K562 (cell line): ENCODE measurements at regions not wholly inside any gene's neighbourhood (a gene's known extent, or its start where the extent isn't known, plus 50 kb on each side); places are given as distances from the start of the nearest gene placed in this dataset.

Experiments used
- ATAC-seq: fragments of 200-7000 bp; cut with Tn5 transposase; 3 replicates; pipeline ENCODE4 v1.9.1; 2020; ENCODE audit warnings: moderate library complexity
- BruUV-seq: library from RNA; stranded (reverse); fragments of 400-500 nt; replicated peaks from 2 replicates; lab custom pipeline; 2021; lab: Mats Ljungman, UMichigan
- CTCF ChIA-PET: fragments of 300-600 bp; formaldehyde crosslinking; extraction: SDS; loops from one replicate; lab custom pipeline; 2021; ENCODE audit warnings: low intra/inter-chr PET ratio; lab: Yijun Ruan, JAX
- POLR2A ChIA-PET: fragments of 300-600, 350-650 bp; sonication (Branson Sonifier 250); formaldehyde crosslinking; extraction: SDS; loops from one replicate; lab custom pipeline; 2021; ENCODE audit warnings: antibody characterized with exemption, inconsistent platforms; lab: Yijun Ruan, JAX
- DNase-seq, 4 experiments: peaks; one replicate each; pipeline versions ENCODE4 v3.0.0 to v3.0.0-alpha.2; 2011 to 2018; ENCODE audit warnings: low spot score in 3 of 4, mixed read lengths in 3 of 4; ENCODE audit errors: extremely low read depth in 1 of 4
- FAIRE-seq: peaks from 2 replicates; lab custom pipeline; 2011; peaks lifted over from hg19 to GRCh38; lab: Jason Lieb, UNC
- H2AFZ ChIP-seq: 2 replicates; pipeline ENCODE4 v1.6.0; 2011; ENCODE audit warnings: low read depth, low read length, control low read depth, inconsistent platforms
- H3K27ac ChIP-seq: fragments of 200-600 bp; 3 replicates; pipeline ENCODE4 v1.8.0; 2011; ENCODE audit warnings: low read depth, mild to moderate bottlenecking, control low read depth, inconsistent platforms, low read length, moderate library complexity, mixed read lengths; ENCODE audit errors: extremely low read depth
- H3K27me3 ChIP-seq, 2 experiments: fragments of 300-600 bp in 1 of 2; 2 replicates in 1 of 2; 3 replicates in 1 of 2; pipeline versions ENCODE4 v1.6.0 to v1.8.0; 2011; ENCODE audit warnings: inconsistent platforms in 2 of 2, low read length in 2 of 2, mild to moderate bottlenecking in 1 of 2, mixed read lengths in 1 of 2, moderate library complexity in 1 of 2; ENCODE audit not compliant: control insufficient read depth in 2 of 2, insufficient read depth in 2 of 2
- H3K36me3 ChIP-seq: fragments of 300-600 bp; 3 replicates; pipeline ENCODE4 v1.8.0; 2011; ENCODE audit warnings: mild to moderate bottlenecking, low read length, inconsistent platforms; ENCODE audit not compliant: control insufficient read depth, insufficient read depth
- H3K4me1 ChIP-seq, 2 experiments: fragments of 200-600 bp in 1 of 2; replicated peaks in 1 of 2; 2 replicates in 1 of 2; 3 replicates in 1 of 2; pipeline versions ENCODE4 v1.5.1 to v1.8.0; 2011; ENCODE audit warnings: inconsistent platforms in 2 of 2, low read length in 2 of 2, mild to moderate bottlenecking in 1 of 2, mixed read lengths in 1 of 2, moderate library complexity in 1 of 2; ENCODE audit not compliant: control insufficient read depth in 2 of 2, insufficient read depth in 2 of 2
- H3K4me2 ChIP-seq: 2 replicates; pipeline ENCODE4 v1.6.1; 2011; ENCODE audit warnings: low read length, control low read depth, inconsistent platforms, mixed read lengths; ENCODE audit not compliant: insufficient read depth
- H3K4me3 ChIP-seq: fragments of 200-600 bp; sonication (generic), shearing (Covaris generic); 2 replicates; pipeline ENCODE4 v1.5.1; 2016; ENCODE audit warnings: control low read depth, inconsistent platforms
- H3K79me2 ChIP-seq: fragments of 200-600 bp; 3 replicates; pipeline ENCODE4 v1.8.0; 2011; ENCODE audit warnings: low read length, inconsistent platforms; ENCODE audit not compliant: control insufficient read depth, insufficient read depth
- H3K9ac ChIP-seq, 2 experiments: 2 replicates each; pipeline versions ENCODE4 v1.6.0 to v1.6.1; 2011; ENCODE audit warnings: low read depth in 2 of 2, low read length in 2 of 2, control low read depth in 1 of 2, inconsistent platforms in 1 of 2, mild to moderate bottlenecking in 1 of 2, mixed read lengths in 1 of 2; ENCODE audit not compliant: insufficient read depth in 1 of 2
- H3K9me1 ChIP-seq: one replicate; pipeline ENCODE4 v1.6.0; 2011; ENCODE audit warnings: inconsistent platforms, mild to moderate bottlenecking, low read length, moderate library complexity; ENCODE audit not compliant: control insufficient read depth, insufficient read depth
- H3K9me3 ChIP-seq: replicated peaks from 2 replicates; pipeline ENCODE4 v1.5.1; 2011; ENCODE audit warnings: low read depth, low read length, inconsistent platforms; ENCODE audit not compliant: control insufficient read depth, insufficient read depth
- H4K20me1 ChIP-seq: replicated peaks from 2 replicates; pipeline ENCODE4 v1.6.1; 2011; ENCODE audit warnings: low read length, inconsistent platforms, mixed read lengths; ENCODE audit not compliant: control insufficient read depth, insufficient read depth
- CBFA2T2 ChIP-seq: fragments of 450-650 bp; conservative IDR thresholded peaks from 2 replicates; pipeline ENCODE4 v1.6.1; 2017; ENCODE audit warnings: mild to moderate bottlenecking
- CBX2 ChIP-seq: fragments of 200-600 bp; sonication (generic); IDR thresholded peaks from one replicate; pipeline ENCODE4 v1.6.1; 2012; ENCODE audit warnings: mild to moderate bottlenecking, low read length, inconsistent platforms; ENCODE audit not compliant: insufficient read depth, poor library complexity, severe bottlenecking
- SMARCB1 ChIP-seq: IDR thresholded peaks from 2 replicates; pipeline ENCODE4 v1.6.1; 2011; ENCODE audit warnings: improper control_type of control experiment, low read depth; ENCODE audit not compliant: insufficient read length
- WGBS: fragments of 100-300 bp; shearing (Covaris generic); methylation state at CpG from one replicate; pipeline ENCODE4 v1.1.6; 2016; ENCODE audit warnings: low coverage, mixed read lengths; ENCODE audit not compliant: insufficient coverage; ENCODE audit errors: missing lambda C conversion rate; 5-methylcytosine and 5-hydroxymethylcytosine counted together
- in situ Hi-C: fragments of 300-500 bp; cut with MboI; formaldehyde crosslinking; loops from 4 replicates; pipeline ENCODE4 v1.15.0; 2018; ENCODE audit warnings: inconsistent platforms, mixed read lengths
- intact Hi-C: fragments of 100-400 bp; cut with micrococcal nuclease; formaldehyde crosslinking; loops from 2 replicates; pipeline ENCODE4 v1.14.2; 2022
- TF ChIP-seq, protein P1 (sequence below): IDR thresholded peaks from 2 replicates; pipeline ENCODE4 v1.6.1; 2012; ENCODE audit warnings: low read depth, low read length, improper control_type of control experiment, borderline replicate concordance
- TF ChIP-seq, protein P2 (sequence below): fragments of 250-450 bp; sonication (Bioruptor Pico); IDR thresholded peaks from 2 replicates; pipeline ENCODE4 v1.8.0; 2022; ENCODE audit warnings: moderate library complexity, mild to moderate bottlenecking, inconsistent platforms

DNA sequence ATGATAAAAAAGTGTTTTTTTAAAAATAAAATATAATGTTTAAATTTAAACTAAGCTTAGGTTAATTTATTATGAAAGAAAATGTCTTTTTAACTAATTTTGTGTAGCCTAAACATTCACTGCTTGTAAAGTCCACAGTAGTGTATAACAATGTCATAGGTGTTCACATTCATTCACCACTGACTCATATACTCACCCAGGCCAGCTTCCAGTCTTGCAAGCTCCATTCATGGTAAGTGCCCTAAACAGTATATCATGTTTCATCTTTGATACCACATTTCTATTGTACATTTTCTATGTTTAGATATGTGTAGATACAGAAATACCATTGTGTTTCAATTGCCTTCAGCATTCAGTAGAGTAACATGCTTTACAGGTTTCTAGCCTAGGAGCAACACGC is 530.3 kb downstream of the EPHA5 start:
- Histone ChIP-seq H3K36me3 (no peaks in the 10 kb centered on the region), H3K4me3 (no peak overlapping the region), H3K79me2 (no peaks in the 10 kb centered on the region), H3K9me1 (no peaks in the 10 kb centered on the region), H3K4me2 (no peak overlapping the region), H3K27ac (no peak overlapping the region), H3K9me3 (no peaks in the 10 kb centered on the region), H4K20me1 (no peaks in the 10 kb centered on the region), H3K27me3 (no peaks in the 10 kb centered on the region), H2AFZ (no peak overlapping the region), H3K4me1 (no peaks in the 10 kb centered on the region), H3K9ac (no peak overlapping the region)
- no TSS peak for BruUV-seq
- ChIA-PET POLR2A (no interaction called here), CTCF (no interaction called here)
- DNase-seq, result no peak
- FAIRE-seq, result no peak
- TF ChIP-seq CBFA2T2 (no peak), SMARCB1 (no peak), CBX2 (no peak)
- TF ChIP-seq, protein P1, sequence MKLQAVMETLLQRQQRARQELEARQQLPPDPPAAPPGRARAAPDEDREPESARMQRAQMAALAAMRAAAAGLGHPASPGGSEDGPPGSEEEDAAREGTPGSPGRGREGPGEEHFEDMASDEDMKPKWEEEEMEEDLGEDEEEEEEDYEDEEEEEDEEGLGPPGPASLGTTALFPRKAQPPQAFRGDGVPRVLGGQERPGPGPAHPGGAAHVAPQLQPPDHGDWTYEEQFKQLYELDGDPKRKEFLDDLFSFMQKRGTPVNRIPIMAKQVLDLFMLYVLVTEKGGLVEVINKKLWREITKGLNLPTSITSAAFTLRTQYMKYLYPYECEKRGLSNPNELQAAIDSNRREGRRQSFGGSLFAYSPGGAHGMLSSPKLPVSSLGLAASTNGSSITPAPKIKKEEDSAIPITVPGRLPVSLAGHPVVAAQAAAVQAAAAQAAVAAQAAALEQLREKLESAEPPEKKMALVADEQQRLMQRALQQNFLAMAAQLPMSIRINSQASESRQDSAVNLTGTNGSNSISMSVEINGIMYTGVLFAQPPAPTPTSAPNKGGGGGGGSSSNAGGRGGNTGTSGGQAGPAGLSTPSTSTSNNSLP, result no peak
- TF ChIP-seq, protein P2, sequence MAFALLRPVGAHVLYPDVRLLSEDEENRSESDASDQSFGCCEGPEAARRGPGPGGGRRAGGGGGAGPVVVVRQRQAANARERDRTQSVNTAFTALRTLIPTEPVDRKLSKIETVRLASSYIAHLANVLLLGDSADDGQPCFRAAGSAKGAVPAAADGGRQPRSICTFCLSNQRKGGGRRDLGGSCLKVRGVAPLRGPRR (CRISPR knock-in tag), result no peak
- intact Hi-C loops (no loop called here), in situ Hi-C loops (no loop called here)
- 0% methylated on average over 1 of the region's 1 CpG for WGBS
- ATAC-seq, result no peak
